GM23338 (cell line): ENCODE measurements at regions not wholly inside any gene's neighbourhood (a gene's known extent, or its start where the extent isn't known, plus 50 kb on each side); places are given as distances from the start of the nearest gene placed in this dataset.

Experiments
- ATAC-seq: fragments of 200-7000 bp; cut with Tn5 transposase; 3 replicates; pipeline ENCODE4 v1.9.1; 2020
- DNase-seq: peaks from one replicate; pipeline ENCODE4 v3.0.0-alpha.2; 2015; ENCODE audit warnings: low spot score
- H2AFZ ChIP-seq: fragments of 200-600 bp; sonication (generic); 2 replicates; pipeline ENCODE4 v1.8.0; 2016; ENCODE audit warnings: antibody characterized with exemption, mild to moderate bottlenecking, moderate library complexity
- H3F3A ChIP-seq: fragments of 200-600 bp; sonication (generic); replicated peaks from 2 replicates; pipeline ENCODE4 v1.8.0; 2017; ENCODE audit warnings: antibody characterized with exemption, mixed run types, low read depth
- H3K27ac ChIP-seq: fragments of 200-600 bp; sonication (generic); 2 replicates; pipeline ENCODE4 v1.6.1; 2016; ENCODE audit warnings: low read depth
- H3K27me3 ChIP-seq: fragments of 200-600 bp; sonication (generic); 2 replicates; pipeline ENCODE4 v1.8.0; 2016; ENCODE audit warnings: mild to moderate bottlenecking, mixed run types, moderate library complexity; ENCODE audit not compliant: insufficient read depth
- H3K36me3 ChIP-seq: fragments of 200-600 bp; sonication (generic); 2 replicates; pipeline ENCODE4 v1.8.0; 2016; ENCODE audit warnings: mild to moderate bottlenecking; ENCODE audit not compliant: insufficient read depth
- H3K4me1 ChIP-seq: fragments of 200-600 bp; sonication (generic); 2 replicates; pipeline ENCODE4 v1.8.0; 2016; ENCODE audit warnings: mild to moderate bottlenecking, moderate library complexity; ENCODE audit not compliant: insufficient read depth
- H3K4me2 ChIP-seq: fragments of 200-600 bp; sonication (generic); 2 replicates; pipeline ENCODE4 v1.7.1; 2017; ENCODE audit warnings: mixed run types
- H3K4me3 ChIP-seq: fragments of 200-600 bp; sonication (generic); 2 replicates; pipeline ENCODE4 v1.6.1; 2016; ENCODE audit warnings: mixed run types
- H3K79me2 ChIP-seq: fragments of 200-600 bp; sonication (generic); replicated peaks from 2 replicates; pipeline ENCODE4 v1.8.0; 2017; ENCODE audit warnings: mild to moderate bottlenecking; ENCODE audit not compliant: insufficient read depth
- H3K9me2 ChIP-seq: fragments of 200-600 bp; sonication (generic); 2 replicates; pipeline ENCODE4 v1.8.0; 2017; ENCODE audit not compliant: insufficient read depth
- H4K20me1 ChIP-seq: fragments of 200-600 bp; sonication (generic); replicated peaks from 2 replicates; pipeline ENCODE4 v1.8.0; 2017; ENCODE audit warnings: mild to moderate bottlenecking; ENCODE audit not compliant: insufficient read depth
- H3K27ac Mint-ChIP-seq: 2 replicates; pipeline ENCODE4 v1.8.0; 2020; ENCODE audit warnings: inconsistent platforms, mild to moderate bottlenecking, moderate library complexity, mixed read lengths
- H3K27me3 Mint-ChIP-seq: 3 replicates; pipeline ENCODE4 v1.8.0; 2022; ENCODE audit warnings: low read depth, mild to moderate bottlenecking, moderate library complexity, mixed read lengths, inconsistent platforms; ENCODE audit not compliant: insufficient read depth, poor library complexity
- H3K36me3 Mint-ChIP-seq: 3 replicates; pipeline ENCODE4 v1.8.0; 2021; ENCODE audit warnings: low read depth, mild to moderate bottlenecking, inconsistent platforms, moderate library complexity, mixed read lengths
- H3K4me1 Mint-ChIP-seq: 3 replicates; pipeline ENCODE4 v1.8.0; 2020; ENCODE audit warnings: mild to moderate bottlenecking, inconsistent platforms, mixed read lengths
- H3K4me3 Mint-ChIP-seq: 3 replicates; pipeline ENCODE4 v1.8.0; 2021; ENCODE audit warnings: moderate library complexity, mild to moderate bottlenecking, inconsistent platforms, mixed read lengths
- H3K9me3 Mint-ChIP-seq: 3 replicates; pipeline ENCODE4 v1.8.0; 2020; ENCODE audit warnings: moderate library complexity, mild to moderate bottlenecking, inconsistent platforms, mixed read lengths
- ETS1 ChIP-seq: IDR thresholded peaks from 2 replicates; pipeline ENCODE4 v1.6.1; 2016; ENCODE audit warnings: antibody characterized with exemption
- EZH2 ChIP-seq: fragments of 200-600 bp; sonication (generic); IDR thresholded peaks from one replicate; pipeline ENCODE4 v1.8.0; 2017; ENCODE audit warnings: antibody characterized with exemption, mild to moderate bottlenecking, low read depth; ENCODE audit not compliant: unreplicated experiment
- EZH2phosphoT487 ChIP-seq: fragments of 200-600 bp; sonication (generic); IDR thresholded peaks from one replicate; pipeline ENCODE4 v1.8.1; 2018; ENCODE audit warnings: antibody characterized with exemption; ENCODE audit not compliant: unreplicated experiment
- JUNB ChIP-seq: IDR thresholded peaks from one replicate; pipeline ENCODE4 v1.6.1; 2016; ENCODE audit warnings: antibody characterized with exemption; ENCODE audit not compliant: unreplicated experiment
- NANOG ChIP-seq: IDR thresholded peaks from 2 replicates; pipeline ENCODE4 v1.6.1; 2016; ENCODE audit warnings: antibody characterized with exemption, borderline replicate concordance
- POLR2AphosphoS5 ChIP-seq: IDR thresholded peaks from 2 replicates; pipeline ENCODE4 v1.6.1; 2016; ENCODE audit warnings: antibody characterized with exemption, low read depth
- REST ChIP-seq: IDR thresholded peaks from one replicate; pipeline ENCODE4 v1.6.1; 2018; ENCODE audit warnings: antibody characterized with exemption; ENCODE audit not compliant: unreplicated experiment
- STAT1 ChIP-seq: IDR thresholded peaks from one replicate; pipeline ENCODE4 v1.6.1; 2016; ENCODE audit warnings: antibody characterized with exemption; ENCODE audit not compliant: unreplicated experiment
- ZNF114 ChIP-seq: fragments of 250-450 bp; sonication (Bioruptor Pico); IDR thresholded peaks from 2 replicates; pipeline ENCODE4 v1.5.0; 2020; ENCODE audit warnings: mild to moderate bottlenecking, moderate library complexity
- ZNF331 ChIP-seq: fragments of 250-450 bp; sonication (Bioruptor Pico); IDR thresholded peaks from 2 replicates; pipeline ENCODE4 v1.5.0; 2020; ENCODE audit warnings: low read depth, mild to moderate bottlenecking, moderate library complexity
- ZNF462 ChIP-seq: fragments of 250-450 bp; sonication (Bioruptor Pico); IDR thresholded peaks from 2 replicates; pipeline ENCODE4 v1.5.0; 2020; ENCODE audit warnings: mild to moderate bottlenecking, moderate library complexity

- Histone ChIP-seq H4K20me1 (no peaks in the 10 kb centered on the region), H3F3A (no peaks in the 10 kb centered on the region), H2AFZ (no peak overlapping the region), H3K9me2 (peaks cover 7% of the 10 kb centered on the region; the same call in 1 of the 2 replicates), H3K79me2 (no peaks in the 10 kb centered on the region), H3K27ac (no peak overlapping the region), H3K27me3 (no peaks in the 10 kb centered on the region), H3K36me3 (no peaks in the 10 kb centered on the region), H3K4me2 (no peak overlapping the region), H3K4me1 (no peaks in the 10 kb centered on the region), H3K4me3 (no peak overlapping the region)
- peaks cover 15% of the 10 kb centered on the region for H3K9me3 Mint-ChIP-seq
- no peak overlapping the region for H3K4me3 Mint-ChIP-seq
- DNase-seq (no peak), ATAC-seq (no peak)
- H3K27ac Mint-ChIP-seq = no peak overlapping the region
- H3K4me1 Mint-ChIP-seq = peaks cover 4% of the 10 kb centered on the region; the same call in 1 of the 3 replicates
- H3K36me3 Mint-ChIP-seq = peaks cover 7% of the 10 kb centered on the region; the same call in 2 of the 3 replicates
- TF ChIP-seq EZH2phosphoT487 (no peak), POLR2AphosphoS5 (no peak), ZNF114 (CRISPR knock-in tag) (no peak)
- peaks cover 3% of the 10 kb centered on the region for H3K27me3 Mint-ChIP-seq
These were observed 219.7 kb upstream of the RUNX1 start for GRCh38 chr21:35268817-35269216.

- DNase-seq (no peak), ATAC-seq (no peak)
- no peak overlapping the region for H3K27ac ChIP-seq
- H3K9me3 Mint-ChIP-seq = peaks cover 15% of the 10 kb centered on the region
- H3K27me3 Mint-ChIP-seq = peaks cover 1% of the 10 kb centered on the region
- no peaks in the 10 kb centered on the region for H4K20me1 ChIP-seq
- H3K4me1 Mint-ChIP-seq = peaks cover 1% of the 10 kb centered on the region; the same call in 1 of the 3 replicates
- peaks cover 7% of the 10 kb centered on the region; the same call in 1 of the 2 replicates for H3K9me2 ChIP-seq
- no peaks in the 10 kb centered on the region for H3K36me3 ChIP-seq
- H3K4me1 ChIP-seq = no peaks in the 10 kb centered on the region
- H3K79me2 ChIP-seq = no peaks in the 10 kb centered on the region
- no peaks in the 10 kb centered on the region for H3K27me3 ChIP-seq
- H3F3A ChIP-seq = no peaks in the 10 kb centered on the region
- no peak overlapping the region for H3K27ac Mint-ChIP-seq
- no peak overlapping the region for H3K4me3 Mint-ChIP-seq
- no peak overlapping the region for H2AFZ ChIP-seq
- no peak overlapping the region for H3K4me2 ChIP-seq
- peaks cover 7% of the 10 kb centered on the region; the same call in 2 of the 3 replicates for H3K36me3 Mint-ChIP-seq
- H3K4me3 ChIP-seq = no peak overlapping the region
- TF ChIP-seq NANOG (no peak), ZNF462 (no peak), REST (no peak), STAT1 (no peak), ETS1 (no peak), EZH2 (no peak), JUNB (no peak), EZH2phosphoT487 (no peak), ZNF114 (CRISPR knock-in tag) (no peak), POLR2AphosphoS5 (no peak), ZNF331 (CRISPR knock-in tag) (no peak)
These were observed 219.2 kb upstream of the RUNX1 start for GRCh38 chr21:35268261-35268660.
